Fibroblast of skin of scalp (primary cell): ENCODE measurements at regions not wholly inside any gene's neighbourhood (a gene's known extent, or its start where the extent isn't known, plus 50 kb on each side); places are given as distances from the start of the nearest gene placed in this dataset.
"Not testable (repeated sequence)": the region's sequence is repeated elsewhere in the genome, so short reads cannot be mapped to it uniquely, and the experiment has no call there.

Experiments used
- DNase-seq: peaks from one replicate; pipeline ENCODE4 v3.0.0-alpha.2; 2013

DNA sequence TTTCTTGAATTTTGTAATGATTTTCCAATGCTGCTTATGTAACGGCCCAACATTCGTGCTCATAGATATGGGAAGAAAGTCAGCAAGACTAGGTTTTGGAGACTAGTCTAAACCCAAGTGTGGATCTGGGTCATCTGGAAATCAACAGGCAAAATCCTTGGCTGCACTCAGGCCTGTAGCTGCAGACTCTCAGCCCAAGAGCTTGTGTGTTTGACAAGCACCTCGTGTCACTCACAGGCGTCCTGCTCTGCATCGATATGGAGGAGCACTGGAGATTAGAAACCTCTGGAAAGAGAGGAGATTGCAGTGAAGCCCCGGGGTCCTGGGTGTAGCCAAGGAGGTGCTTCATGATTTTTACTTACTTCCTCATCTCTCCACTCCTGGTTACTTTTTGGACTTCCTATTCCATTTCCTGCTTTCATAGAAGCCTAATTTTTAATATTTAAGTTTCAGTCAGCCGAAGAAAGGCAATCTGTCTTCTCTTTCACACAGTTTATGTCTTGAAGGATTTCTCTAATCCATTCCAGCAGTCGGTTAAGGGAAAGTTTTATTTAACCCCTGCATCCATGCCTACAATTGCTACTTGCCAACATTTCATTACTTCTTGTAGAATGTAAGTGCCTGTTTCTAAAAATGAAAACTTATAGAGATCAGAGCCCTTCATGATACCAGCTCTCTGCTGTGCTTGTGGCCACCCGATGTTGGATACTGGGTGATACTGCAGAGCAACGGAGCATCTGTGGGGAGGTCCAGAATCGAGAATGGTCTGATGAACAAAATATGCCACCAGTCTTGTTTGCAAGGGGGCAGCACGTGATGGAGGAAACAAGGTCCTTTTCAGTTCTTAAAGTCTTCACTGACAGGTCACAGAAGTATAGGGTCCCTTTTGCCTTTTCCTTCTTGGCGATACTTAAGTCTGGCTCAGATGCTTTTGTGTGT, 296.3 kb downstream of the QKI start:
- DNase-seq: no peak

DNA sequence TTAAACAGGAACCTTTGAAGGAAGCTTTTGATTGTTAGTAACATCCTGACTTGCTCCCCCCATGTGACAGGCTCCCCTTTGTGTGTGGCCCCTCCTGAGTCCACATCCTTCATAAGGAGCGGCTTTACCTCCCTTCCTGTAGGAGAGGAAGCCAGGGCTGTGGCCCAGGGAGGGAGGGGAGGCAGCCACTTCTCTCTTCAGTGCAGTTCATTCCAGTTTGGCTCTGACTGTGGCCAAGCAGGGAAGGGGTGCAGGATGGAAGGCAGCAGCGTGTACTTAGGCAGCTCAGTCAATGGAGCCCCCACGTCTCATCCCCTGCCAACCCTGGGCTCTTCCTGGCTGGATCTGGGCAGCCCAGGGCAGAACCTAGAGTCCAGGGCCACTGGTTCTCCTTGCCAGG, 295.2 kb downstream of the QKI start:
- no peak for DNase-seq

DNA sequence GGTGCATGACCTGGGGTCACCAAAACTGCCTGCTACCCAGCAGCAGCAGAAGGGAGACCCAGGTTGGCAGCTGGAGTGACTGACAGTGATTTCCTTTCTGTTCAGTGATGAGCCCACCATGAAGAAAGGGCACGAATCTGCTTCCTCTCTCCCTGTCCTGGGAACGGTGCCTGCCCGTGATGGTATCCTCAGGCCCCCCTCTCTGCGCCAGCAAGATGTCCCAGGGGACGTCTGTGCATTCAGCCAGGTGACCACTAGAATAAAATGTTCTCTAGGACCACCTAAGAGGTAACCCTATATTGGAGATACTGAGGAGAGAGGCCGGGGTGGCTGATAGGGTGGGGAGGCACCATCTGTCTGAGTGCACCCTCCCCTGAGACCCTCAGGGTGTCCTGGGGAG, 294.7 kb downstream of the QKI start:
- DNase-seq: no peak

DNA sequence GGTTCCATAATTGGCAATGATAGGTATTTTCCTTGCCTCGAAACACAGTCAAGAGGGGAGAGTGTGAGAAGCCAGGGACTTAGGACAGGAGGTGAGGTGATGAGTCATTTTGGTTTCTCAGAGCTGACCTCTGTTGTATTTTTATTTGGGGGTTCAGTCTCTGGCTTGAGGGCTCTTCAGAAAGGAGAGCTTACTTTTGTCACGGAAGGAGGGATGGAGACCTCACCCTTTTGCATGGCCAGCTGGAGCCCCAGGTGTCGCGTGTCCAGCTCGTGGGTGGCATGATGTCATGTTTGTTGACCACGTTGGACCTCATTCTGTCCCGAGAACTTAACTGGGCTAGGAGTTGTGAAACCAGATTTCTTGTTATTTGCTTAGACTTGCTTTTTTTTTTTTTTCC, 293.9 kb downstream of the QKI start:
- no peak for DNase-seq

DNA sequence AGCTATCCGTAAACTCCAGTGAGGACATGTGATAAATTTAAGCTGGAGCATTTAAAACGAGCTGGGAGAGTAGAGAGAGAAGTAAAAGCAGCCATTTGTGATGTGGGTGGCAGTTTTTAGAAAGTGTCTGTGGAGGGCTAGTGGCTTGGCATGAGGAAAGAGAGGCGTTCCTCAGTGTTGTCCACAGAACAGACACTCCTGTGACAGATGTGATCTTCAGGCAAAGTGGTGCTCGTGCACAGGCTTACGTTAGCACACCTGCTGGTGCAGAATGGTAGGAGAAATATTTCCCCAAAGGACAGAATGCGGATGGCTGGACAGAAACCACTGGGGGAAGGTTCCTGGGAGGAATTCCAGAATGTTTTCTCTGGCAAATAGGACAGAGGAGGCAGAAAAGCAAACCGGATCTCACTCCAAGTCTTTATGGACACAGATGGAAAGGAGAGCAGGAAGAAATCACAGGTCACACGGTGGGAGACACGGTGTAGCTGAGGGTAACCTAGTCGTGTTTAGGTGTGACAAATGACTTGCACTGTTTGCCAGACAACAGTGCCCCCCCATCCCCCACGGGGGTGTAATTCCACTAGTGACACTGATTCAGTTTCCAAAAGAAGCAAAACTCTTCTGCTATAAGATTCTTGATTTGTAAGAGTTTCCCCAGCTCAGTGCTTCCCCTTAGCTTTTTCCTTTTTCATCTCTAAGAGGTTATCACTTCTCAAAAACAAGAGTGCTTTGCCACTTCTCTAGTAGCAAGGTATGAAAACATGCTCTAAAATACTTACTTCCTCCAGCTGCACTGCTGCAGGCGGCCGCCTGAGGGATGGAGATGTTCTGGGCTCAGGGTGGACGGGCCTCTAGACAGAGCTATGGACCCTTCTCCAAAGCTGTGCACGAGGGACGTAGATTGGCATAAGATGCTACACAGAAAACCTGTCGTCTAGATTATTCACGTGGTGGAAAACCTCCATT, 293.2 kb downstream of the QKI start:
- DNase-seq: no peak

DNA sequence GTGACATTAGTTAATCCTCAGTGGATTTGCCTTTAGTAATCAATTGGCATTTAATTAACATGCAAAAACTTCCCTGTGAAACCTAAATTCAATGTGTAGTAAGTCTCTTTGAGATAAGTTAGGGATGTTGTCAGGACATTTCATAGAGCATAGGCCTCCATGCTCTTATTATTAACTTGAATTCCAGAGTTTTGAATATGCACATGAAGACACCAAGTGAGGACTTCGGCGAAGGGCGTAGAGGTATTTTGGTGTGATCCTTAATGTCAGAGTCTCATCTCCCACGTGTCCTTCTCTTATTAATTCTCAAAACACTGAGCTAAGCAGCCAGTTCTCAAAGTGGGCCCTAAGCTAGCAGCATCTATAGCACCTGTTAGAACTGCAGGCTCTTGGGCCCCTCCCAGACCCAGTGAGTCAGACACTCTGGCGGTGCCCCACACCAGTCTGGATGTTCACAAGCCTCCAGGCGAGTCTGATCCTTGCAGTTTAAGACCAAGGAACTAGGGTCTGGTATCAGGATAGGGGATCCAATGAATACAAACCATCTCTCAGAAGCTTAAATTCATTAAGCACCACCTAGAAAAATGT, 292.1 kb downstream of the QKI start:
- DNase-seq: no peak

DNA sequence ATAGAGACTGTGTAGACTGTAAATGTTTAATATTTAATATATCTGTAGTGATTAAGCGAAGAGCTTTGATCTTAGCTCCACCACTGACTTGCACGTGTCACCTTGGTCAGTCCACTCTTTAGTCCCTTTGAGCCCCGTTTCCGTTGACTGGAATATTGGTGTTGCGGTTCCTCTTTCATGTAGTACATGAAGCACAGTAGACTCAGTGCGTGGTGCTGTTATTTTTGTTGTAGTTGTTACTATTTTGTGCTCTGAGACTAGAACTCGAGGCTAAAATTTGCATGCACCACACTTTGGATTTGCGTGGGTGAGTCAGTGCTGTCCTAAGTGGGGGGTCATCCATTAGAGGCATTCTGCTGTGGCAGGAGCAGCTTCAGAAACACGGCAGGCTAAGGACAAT, 291.4 kb downstream of the QKI start:
- DNase-seq: no peak

DNA sequence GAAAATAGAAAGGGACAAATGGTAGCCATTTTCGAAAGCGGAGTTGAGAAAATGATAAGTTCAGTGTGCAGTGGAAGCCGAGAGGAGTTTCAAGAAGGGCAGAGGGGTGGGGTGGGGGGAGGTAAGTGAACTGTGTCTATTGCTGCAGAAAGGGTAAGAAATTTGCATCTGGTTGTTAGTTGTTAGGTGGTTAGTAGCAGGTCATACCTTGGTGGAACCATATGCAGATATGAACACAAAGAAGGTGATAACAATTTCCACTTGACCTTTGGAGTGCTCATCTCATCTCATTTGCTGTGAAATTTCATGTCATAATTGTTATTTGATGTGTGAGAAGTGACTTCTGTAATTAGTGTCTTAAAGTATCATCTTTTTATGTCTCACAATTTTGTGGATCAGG, 288.2 kb downstream of the QKI start:
- DNase-seq: no peak

DNA sequence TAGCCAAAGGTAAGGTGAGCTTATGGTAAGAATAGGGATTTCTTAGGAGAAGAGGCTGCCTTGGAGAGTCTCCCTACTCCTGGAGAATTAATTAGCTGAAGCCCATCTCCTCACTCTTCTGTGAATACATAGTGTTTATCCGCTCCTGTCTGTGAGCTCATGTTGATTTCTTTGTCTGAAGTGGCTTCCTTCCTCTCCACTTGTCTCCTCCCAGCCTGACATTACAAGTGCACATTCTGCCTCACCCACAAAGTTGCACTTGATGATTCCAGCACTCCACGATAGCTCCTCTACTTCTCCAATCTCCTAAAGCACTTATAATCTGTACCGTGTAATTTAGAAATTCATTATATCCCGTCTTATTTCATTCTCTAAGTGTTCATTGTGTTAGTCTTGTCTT, 287.2 kb downstream of the QKI start:
- no peak for DNase-seq

DNA sequence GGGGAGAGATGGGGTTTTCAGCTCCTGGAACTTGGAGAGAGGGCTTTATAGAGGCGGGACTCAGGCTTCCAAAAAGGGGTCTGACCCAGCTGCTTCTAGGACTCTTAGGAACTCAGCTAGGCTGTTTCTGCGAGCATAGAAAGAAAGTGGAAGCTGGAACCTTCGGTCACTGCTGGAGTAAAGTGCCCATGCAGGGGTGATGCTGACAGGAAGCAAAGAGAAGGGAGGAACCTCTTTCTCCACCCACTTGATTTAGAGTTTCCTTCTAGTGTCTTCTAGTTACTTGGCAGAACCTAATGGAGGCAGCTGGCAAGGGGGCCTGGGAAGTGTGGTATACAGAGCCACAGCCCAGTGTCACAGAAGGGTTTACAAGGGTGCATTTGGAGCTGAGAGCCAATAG, 283.6 kb downstream of the QKI start:
- DNase-seq: no peak

DNA sequence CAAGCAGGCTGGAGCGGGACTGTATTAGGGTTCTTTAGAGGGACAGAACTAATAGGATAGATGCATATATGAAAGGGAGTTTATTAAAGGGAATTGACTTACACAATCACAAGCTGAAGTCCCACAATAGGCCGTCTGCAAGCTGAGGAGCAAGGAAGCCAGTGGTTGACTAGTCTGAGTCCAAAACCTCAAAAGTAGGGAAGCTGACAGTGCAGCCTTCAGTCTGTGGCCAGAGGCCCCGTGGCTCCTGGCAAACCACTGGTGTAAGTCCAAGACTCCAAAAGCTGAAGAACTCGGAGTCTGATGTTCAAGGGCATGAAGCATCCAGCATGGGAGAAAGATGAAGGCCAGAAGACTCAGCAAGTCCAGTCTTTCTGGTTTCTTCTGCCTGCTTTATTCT, 281.8 kb downstream of the QKI start:
- not testable (repeated sequence) for DNase-seq

DNA sequence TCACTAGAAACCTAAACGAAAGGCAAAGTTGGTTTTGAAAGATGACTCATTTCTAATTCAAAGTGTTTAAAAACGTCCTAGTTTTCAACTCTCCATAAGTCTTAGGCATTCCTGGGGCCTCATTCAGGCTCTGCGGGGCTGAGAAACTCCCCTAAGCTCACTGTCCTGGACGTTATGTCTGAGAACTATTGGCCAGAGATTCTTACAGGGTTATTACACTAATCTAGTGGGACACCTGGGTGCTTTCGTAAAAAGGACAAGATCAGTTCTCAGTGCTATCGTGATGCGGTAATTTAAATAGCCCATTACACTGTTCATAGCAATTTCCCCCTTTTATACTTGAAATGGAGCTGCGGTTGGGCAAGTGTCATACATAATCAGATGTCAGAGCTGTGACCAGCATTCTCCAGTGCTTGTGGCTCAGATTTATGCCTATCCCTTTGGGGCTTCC, 280.9 kb downstream of the QKI start:
- DNase-seq: no peak

DNA sequence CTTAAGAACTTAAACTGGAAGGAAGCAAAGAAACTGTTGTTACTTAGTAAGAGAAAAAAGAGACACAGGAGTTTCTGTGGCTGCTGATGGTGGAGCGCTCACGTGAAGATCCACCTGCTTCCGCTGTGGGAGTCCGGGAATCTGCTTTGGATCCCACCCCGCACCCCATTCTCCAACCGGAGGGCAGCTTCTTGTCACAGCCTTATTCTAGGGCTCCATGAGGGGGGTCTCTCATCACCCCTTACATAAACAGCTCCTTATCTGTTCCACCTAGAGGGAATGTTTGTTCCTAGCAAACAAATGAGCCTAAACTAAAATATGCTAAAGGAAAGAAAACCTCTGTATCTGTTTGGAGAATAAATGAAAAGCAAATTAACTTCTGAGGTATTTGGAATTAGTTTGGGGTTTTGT, 280.5 kb downstream of the QKI start:
- DNase-seq: no peak

DNA sequence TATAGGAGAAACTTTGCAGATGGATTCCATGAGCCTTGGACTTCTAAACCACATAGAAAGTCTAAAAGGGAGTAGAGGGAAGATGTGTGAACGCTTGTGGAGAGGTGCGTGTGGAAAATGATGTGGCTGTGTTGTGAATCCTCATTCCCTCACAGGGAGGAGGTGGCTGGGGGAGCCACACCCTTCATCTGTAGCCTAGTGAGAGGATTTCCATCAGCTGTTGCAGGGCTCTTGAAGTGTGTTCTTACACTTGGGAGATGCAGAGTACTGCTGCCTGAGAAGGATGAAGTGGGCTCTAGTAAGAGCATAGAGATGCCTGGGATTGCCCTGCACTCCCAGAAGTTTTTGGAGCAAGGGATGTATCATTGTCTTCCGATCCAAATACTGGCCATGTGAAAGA, 279.6 kb downstream of the QKI start:
- DNase-seq: no peak

DNA sequence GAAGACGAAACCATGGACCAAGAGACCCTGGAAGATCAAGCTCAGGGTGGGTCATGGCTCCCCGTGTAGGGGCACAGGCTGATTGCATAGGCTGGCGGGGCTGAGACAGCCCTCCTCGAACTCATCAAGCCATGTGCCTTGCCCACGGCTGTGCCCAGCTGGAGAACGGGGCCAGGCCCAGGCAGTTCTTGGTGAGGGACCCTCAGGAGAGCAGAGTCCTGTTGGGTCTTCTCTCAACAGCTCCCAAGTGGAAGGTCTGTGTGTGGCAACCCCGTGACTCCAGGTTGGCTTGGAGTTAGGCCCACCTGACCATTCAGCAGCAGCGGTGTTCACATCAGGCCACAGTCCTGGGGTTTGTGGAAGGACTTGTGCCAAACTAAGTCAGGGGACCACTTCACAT, 276.5 kb downstream of the QKI start:
- no peak for DNase-seq

DNA sequence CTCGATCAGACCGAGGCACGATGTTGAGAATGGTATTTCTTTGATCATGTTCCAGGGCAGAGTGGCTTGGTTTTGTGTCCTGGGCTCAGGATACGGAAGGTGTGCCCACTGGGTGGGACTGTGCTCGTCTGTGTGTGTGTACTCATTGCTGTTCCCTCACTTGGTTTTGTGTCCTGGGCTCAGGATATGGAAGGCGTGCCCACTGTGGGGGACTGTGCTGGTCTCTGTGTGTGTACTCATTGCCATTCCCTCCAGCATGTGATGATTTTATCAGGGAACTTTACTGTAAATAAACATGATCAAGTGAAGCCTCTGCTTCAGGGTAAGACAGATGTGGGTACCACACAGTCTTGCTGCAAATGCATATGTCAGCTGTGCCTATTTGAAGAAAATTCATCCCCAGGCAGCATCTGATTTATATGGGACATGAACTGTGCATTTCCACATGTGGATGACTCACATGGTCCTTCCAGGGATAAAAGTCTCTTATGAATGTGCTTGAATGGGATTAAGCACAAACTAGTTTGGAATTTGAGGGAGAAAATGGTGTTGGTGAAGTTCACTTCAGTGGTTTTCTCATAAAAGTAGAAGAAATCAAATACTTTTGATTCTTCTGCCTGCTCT, 274.3 kb downstream of the QKI start:
- peak; percentile 32 for DNase-seq

DNA sequence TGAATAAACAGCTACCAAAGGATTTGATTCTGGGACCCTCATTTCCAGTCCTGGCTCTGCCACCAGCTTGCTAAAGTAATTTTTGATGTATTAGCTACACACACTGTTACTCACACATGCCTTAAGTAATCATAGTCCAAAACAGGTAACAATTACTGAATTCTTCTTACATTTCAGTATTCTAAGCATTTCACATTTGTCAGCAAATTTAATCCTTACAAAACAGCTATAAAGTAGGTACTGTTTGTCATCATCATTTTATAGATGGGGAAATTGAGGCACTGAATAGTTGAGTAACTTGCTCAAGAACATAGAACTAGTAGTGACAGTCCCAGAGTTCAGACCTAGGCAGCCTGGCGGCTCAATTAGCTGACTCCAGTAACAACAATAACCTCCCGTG, 272.6 kb downstream of the QKI start:
- DNase-seq: no peak

DNA sequence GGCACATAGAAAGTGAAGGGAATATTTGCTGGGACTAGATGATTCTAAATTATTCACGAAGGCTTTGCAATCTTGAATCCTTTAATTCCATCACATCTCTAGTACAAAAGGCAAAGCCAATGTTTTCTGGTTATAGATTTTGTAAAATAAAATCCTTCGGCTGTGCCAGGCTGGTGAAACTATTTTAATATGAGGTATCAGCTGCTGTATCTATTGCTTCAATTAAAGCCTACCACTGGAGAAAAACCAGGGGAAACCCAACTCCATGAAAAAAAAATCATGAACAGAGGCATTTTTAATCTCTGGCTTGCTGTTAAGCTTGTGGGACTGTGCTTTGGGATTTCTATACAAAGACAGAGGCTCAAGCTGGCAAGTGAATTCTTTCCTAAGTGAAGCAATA, 271.8 kb downstream of the QKI start:
- no peak for DNase-seq

DNA sequence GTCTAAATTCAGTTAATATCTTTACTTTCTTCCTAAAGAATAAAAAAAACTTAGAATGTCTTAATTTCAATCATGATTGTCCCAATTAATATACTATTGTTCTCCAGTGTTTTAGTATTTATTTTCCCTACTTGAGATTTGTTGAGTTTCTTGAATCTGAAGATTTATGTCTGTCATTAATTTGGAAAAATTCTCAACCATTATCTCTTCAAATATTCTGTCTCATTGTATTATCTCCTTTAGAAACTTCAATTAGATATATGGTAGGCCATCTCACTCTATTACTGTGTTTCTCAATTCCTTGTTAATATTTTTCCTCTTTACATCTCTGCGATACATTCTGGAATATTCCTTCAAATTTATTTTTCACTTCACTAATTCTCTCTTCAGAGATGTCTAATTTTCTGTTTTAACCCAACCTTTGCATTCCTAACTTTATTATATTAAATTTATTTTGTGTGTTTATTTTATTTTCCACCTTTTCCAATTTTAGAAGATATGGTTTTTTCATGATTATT, 268.6 kb downstream of the QKI start:
- no peak for DNase-seq

DNA sequence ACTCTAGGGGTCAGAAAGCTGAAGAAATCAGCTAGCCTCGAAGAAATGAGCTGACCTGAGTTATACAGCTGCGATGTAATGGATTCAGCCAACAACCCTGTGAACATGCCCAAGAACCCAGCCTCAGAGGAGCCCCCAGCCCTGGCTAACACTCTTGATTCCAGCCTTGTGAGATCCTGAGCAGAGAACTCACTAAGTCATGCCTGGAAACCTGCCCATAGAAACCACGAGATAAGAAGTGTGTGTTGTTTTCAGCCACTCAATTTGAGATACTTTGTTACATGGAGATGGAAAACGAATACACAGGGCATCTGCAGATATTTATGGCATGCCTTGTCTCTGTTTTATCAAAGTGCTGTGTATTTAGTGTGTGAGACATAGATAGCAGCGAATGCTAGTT, 265.2 kb downstream of the QKI start:
- peak; percentile 18 for DNase-seq

DNA sequence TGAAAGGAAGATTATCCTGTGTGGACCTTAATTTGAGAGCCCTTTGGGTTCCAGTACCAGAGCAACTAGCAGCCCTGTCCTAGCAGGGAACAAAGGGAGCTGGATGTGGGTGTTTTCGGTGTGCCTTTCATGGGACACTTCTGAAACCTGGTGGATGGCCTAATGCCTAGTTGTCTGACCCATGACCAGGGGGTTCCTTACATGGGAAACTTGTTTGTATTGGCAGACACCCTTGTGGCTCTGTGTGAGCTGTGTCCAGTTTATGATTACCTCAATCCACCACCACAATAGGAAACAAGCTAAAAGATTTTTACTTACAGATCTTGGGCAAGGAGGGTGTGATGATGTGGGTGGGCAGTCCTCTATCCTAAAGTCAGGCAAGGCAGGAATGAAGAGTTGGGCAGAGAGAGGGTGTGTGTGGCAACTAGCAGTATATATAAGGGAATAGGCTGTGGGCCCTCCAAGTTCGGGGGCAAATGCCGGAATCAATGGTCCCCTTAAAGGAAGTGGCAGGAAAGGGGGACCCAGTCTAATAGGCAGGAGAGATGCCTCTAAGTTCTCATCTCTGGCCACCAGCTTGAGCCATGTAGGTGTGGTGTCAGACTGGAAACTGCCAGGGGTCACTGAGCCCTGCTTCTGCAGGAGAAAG, 264.6 kb downstream of the QKI start:
- DNase-seq: no peak

DNA sequence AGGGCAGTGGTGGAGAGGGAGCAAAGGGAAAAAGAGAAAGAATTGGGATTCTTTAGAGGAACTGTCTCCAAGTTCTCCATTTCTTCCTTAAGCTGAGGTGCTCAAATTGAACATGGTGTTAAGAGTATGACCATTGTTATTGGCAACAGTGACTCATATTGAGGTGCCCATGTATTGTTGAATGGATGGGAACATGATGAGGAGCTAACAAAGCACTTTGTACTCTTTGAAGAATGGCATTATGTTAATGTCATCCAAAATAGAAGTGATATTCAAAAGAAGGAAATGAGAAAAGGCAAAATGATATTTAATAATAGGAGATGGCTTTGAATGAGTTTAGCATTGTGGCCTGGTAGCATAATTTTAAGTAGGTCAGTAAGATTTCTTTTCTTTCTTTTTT, 261.1 kb downstream of the QKI start:
- no peak for DNase-seq
